GM21825 (cell line): ENCODE measurements at regions not wholly inside any gene's neighbourhood (a gene's known extent, or its start where the extent isn't known, plus 50 kb on each side); places are given as distances from the start of the nearest gene placed in this dataset.

Source experiments
- ATAC-seq: cut with Tn5 transposase; IDR thresholded peaks from one replicate; pipeline ENCODE4 v1.9.1; 2021; ENCODE audit warnings: mild to moderate bottlenecking, moderate library complexity; ENCODE audit not compliant: unreplicated experiment

DNA sequence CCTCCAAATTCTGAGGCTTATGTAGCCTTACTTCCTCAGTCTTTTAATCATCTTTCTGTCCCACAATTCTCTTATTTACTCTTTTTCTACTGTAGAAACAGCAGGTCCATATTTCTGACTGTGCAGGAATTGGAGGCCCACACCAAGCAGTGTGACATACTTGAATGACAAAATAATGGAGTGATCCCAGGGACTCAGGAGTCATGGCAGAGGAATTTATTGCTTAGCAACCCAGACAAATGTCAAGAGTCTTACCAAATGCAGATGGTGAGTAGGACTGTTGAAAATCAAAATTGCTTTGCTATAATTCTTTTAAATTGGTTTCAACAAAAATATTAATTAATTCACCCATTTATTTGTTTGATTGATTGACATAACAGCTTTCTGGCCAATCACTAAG, 59.9 kb downstream of the HTR1B start:
- no peak for ATAC-seq

DNA sequence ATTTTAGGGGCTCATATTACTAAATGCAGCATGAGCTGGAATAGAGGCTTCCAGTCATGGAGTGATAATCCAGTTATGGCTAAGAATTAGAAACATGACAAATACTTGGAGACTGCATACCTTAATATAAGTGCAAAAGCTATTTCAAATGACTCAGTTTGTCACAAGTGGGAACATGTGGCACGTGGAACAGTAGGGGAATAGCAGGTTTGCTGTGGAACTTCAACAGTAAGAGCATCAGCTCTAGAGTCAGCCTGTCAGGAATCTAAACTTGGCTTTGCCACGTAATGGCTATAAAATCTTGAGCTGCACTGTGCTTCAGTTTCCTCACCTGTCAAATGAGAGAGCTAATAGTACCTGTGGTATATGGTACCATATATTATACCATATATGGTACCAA, 62.1 kb downstream of the HTR1B start:
- no peak for ATAC-seq

DNA sequence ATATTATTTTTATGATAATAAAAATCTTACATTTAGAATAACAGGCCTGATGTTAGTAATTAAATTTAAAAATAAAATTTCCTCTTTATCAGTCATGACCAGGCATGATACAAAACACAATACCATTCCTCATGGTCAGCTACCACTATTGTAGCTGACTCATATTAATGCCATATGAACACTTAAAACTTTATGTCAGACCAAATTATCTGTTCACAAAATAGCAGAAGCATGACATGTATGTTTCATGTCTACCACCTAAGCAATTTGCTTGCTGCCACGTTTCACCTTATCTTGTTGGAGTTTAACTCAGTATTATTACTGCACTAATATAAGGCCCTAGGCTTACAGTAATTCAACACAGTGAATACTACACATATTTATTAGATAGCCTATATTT, 65.7 kb downstream of the HTR1B start:
- no peak for ATAC-seq

GRCh38 chr6:77389402-77389801, 73.9 kb downstream of the HTR1B start:
- ATAC-seq = no peak

DNA sequence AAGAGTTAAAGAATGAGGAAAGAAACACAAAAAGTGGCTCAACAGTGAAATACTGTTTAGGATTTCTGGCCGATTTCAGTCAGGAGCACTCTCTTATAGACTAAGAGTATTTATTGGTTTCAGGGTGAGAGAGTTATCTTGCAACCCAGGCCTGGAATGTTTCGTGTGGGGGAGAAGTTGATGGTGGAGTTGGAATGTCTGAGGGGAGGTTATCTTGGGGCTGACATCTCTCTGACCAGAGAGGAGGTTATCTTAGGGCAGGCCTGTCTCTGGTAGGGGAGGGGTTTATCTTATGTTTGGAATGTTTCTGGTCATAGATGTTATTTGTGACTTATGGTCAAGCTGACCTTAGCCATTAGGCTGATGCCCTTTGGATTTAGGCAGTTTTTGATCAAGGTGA, 80.3 kb downstream of the HTR1B start:
- ATAC-seq = no peak

DNA sequence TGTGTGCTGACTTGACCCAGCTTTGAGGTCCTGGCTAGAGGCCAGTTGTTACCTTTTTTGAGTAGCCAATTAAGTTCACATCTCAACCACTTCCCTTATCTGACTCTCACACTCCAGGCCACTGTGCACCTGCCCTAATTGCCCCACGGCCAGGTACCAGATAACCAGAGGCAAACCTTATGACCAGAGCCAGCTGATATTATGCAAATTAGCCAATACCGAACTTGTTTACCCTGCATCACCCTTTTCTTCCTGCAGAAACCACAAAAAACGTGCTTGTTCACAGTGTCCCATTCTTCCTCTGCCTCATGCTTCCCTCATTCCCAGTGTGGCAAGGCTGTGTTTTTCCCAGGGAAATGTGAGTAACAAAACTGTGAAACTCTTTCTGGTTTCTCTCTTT, 89.3 kb downstream of the HTR1B start:
- ATAC-seq = no peak

DNA sequence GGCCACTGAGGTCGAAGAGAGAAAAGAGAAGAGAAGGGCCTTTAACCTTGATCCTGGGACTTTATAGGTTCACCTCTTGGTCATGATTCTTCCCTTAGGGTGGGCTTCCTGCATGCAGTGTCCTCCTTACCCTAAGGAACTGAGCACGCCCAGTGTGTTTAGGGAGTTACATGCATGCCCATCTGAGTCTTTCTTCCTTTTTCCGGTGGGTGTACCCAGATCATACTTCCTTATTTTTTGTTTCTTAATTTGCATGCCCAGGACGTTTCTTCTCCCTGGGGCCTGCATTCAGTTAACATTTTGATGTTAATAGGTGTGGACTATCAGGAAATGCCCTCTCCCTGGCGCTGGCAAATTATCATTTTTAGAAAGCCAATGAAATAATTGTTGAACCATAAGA, 91.5 kb downstream of the HTR1B start:
- no peak for ATAC-seq

DNA sequence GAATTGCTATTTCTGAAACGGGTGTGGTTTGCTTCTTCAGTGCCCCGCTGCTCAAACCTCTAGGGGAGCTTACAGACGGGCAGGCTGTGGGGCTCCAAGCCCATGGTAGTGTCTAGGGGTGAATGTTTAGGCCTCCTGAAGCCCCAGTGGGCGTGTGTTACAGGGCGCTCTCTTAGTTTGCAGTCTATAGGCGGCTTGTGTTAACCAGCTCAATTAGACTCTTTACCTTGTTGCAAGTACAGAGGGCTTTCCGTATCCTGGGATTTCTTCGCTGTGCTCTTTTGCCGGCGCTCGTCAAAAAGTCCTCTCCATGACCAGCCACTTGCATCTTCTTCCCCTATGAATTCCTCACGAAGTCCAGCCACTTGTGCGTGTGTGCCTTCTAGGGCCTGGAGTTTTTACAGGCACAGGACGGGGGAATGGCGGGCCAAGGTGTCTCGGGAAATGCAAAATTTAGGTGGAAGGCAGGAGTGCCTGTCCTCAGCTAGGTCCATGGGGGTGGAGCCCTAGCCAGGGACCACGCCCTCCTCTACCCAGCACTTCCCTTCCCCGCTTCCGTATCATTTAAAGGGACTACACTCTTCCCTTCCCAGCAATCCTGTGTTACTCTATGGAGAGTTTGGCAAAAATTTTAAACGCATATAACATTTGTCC, 94.5 kb downstream of the HTR1B start:
- no peak for ATAC-seq

DNA sequence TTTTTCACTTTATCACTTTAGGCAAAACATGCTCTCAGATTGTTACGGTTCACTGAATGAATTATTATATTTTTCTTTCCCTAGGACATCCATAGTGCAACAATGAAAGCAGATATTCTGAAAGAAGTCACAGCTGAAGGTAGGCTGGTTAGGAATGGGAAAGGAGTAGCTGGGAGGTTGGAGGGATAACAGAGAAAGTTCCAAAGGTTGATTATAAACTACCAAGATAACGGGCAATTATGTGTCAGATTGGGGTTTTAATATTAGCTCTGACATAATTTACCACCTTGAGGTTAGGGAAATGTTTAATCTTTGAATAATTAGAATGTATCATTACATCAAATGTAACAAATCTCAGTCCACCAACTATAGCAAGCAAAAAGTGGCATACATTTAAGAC, 96.5 kb downstream of the HTR1B start:
- ATAC-seq = no peak

DNA sequence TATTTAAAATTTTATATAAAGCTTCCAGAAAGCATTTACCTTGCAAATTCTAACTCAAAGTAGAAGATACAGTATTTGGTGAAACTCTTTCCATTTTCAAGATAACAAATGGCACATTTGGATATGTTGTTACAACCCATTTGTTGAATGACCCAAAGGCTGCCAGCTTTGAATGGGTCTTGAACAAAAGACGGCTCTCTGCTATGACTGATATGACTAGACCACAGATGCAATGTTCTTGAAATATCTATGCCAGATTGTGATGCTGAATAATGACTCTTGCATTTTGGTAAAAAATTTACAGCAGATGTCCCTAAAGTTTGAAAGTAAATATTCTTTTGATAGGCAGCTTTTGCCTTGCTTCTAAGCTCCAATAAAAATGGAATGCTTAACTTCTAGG, 99.6 kb downstream of the HTR1B start:
- no peak for ATAC-seq

GRCh38 chr6:77362055-77362454, 101.2 kb downstream of the HTR1B start:
- ATAC-seq = no peak

DNA sequence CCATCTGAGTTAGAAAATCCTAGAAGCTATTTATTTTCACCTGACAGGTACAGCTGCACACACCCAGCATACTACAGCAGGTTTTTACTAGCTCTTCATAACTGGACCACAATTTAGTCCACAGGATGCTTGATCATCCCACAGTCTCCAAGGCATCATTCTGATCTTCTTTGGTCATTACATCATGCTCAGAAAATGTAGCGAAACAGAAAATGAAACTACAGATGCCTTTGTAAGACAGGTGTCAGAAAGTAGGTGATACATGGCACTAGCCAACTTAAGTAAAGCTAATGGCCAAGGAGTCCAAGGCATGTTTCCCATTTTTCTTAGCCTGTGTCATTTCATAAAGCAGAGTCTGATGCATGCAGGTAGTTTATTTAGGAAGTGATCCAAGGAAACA, 102.3 kb downstream of the HTR1B start:
- peak; percentile 63 for ATAC-seq

GRCh38 chr6:77356821-77357220, 106.5 kb downstream of the HTR1B start:
- ATAC-seq = no peak

- ATAC-seq = no peak
These were observed 108.7 kb downstream of the HTR1B start for GRCh38 chr6:77354581-77354980.

- no peak for ATAC-seq
These were observed 110.2 kb downstream of the HTR1B start for GRCh38 chr6:77353129-77353528.

- no peak for ATAC-seq
These were observed 122.0 kb downstream of the HTR1B start for GRCh38 chr6:77341058-77341986.

- no peak for ATAC-seq
These were observed 123.0 kb downstream of the HTR1B start for GRCh38 chr6:77340331-77340730.

GRCh38 chr6:77339926-77340325, 123.4 kb downstream of the HTR1B start:
- ATAC-seq = no peak

GRCh38 chr6:77337392-77337791, 125.9 kb downstream of the HTR1B start:
- ATAC-seq = no peak

DNA sequence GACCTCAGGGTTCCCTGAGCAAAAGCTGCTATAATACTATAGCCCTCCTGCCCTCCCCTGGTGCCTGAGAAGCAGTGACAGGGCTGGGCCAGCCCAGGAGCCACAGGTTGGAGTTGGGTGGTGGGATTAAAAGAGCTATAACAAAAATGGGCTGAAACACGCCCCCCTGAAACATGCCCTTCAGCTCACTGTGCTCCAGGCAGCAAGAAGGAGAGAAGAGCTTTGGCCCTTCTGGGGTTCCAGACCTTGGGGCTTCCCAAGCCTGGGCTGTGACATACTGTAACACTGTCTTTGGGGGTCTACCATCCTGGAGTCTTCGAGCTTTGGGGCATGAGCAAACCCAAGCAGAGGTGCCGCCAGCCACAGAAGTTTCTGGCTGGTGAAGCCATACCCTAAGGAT, 129.2 kb downstream of the HTR1B start:
- no peak for ATAC-seq

DNA sequence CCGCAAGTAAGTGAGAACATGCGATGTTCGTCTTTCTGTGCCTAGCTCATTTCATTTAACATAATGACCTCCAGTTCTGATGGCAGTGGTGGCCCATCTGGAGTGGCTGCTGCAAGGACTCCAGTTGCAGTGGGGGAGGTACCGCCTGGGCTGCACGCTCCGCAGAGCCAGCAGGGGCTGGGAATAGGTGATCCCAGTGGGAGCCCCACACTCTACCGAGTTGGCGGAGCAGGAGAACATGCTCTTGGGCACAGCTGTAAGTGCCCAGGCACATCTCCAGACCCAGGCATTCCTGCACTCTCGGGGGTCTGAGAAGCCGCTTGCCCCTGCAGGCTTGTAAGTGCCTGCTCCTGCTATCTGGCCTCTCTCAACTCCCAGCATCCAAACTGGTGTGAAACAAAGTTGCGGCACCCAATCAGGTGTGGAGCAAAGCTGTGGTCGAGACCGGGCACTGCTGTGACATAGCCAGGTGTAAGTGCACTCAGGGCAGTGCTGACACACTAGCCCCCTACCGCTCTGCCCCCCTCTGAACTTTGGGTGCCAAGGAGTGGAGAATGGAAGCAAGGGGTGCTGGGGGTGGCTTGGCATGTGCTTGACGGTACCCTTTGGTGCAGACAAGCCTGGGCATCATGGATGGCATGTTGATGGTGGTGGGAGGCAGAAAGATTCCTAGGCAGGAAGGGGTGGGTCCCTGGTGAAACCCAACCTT, 130.2 kb downstream of the HTR1B start:
- no peak for ATAC-seq

DNA sequence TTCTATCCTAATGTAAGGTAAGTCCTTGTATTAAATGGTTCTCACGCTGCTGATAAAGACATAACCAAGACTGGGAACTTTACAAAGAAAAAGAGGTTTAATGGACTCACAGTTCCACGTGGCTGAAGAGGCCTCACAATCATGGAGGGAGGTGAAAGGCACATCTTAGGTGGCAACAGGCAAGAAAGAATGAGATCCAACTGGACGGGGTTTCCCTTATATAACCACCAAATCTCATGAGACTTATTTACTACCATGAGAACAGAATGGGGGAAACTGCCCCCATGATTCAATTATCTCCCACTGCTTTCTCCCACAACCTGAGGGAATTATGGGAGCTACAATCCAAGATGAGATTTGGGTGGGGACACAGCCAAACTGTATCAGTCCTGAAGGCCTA, 136.6 kb downstream of the HTR1B start:
- ATAC-seq = no peak
